22Rv1 (cell line): ENCODE measurements at regions not wholly inside any gene's neighbourhood (a gene's known extent, or its start where the extent isn't known, plus 50 kb on each side); places are given as distances from the start of the nearest gene placed in this dataset.
"Not testable (repeated sequence)": the region's sequence is repeated elsewhere in the genome, so short reads cannot be mapped to it uniquely, and the experiment has no call there.

Source experiments
- H3K27ac ChIP-seq: fragments of 450-650 bp; 2 replicates; pipeline ENCODE4 v1.5.1; 2017
- ZFX ChIP-seq: fragments of 450-650 bp; IDR thresholded peaks from 2 replicates; pipeline ENCODE4 v1.6.1; 2017; ENCODE audit warnings: antibody characterized with exemption, borderline replicate concordance
- TF ChIP-seq, protein P1 (sequence below): fragments of 450-650 bp; IDR thresholded peaks from 2 replicates; pipeline ENCODE4 v1.5.1; 2017; ENCODE audit warnings: mild to moderate bottlenecking

DNA sequence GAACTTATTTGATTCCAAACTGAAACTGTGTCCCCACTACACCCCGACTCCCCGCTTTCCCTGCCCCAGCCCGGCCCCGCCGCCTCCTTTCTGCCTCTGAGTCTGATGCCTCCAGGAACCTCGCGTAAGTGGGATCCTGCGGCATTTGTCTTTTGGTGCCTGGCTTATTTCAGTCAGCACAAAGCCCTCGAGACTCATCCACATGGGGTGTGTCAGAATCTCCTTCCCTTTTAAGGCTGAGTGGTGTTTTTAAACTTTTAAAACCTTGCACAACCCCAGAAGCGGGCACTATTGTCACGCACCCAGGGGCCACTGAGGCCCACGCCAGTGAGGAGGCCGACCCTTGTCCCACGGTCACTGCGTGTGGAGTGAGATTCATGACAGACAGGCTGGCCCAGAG, 206.9 kb downstream of the NPIPB11 start:
- not testable (repeated sequence) for H3K27ac ChIP-seq

- TF ChIP-seq, protein P1, sequence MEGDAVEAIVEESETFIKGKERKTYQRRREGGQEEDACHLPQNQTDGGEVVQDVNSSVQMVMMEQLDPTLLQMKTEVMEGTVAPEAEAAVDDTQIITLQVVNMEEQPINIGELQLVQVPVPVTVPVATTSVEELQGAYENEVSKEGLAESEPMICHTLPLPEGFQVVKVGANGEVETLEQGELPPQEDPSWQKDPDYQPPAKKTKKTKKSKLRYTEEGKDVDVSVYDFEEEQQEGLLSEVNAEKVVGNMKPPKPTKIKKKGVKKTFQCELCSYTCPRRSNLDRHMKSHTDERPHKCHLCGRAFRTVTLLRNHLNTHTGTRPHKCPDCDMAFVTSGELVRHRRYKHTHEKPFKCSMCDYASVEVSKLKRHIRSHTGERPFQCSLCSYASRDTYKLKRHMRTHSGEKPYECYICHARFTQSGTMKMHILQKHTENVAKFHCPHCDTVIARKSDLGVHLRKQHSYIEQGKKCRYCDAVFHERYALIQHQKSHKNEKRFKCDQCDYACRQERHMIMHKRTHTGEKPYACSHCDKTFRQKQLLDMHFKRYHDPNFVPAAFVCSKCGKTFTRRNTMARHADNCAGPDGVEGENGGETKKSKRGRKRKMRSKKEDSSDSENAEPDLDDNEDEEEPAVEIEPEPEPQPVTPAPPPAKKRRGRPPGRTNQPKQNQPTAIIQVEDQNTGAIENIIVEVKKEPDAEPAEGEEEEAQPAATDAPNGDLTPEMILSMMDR: no peak
- TF ChIP-seq ZFX: no peak
- H3K27ac ChIP-seq: no peak overlapping the region
Measured at GRCh38 chr16:29198731-29199521, 207.6 kb downstream of the NPIPB11 start.

GRCh38 chr16:29198231-29198630, 208.3 kb downstream of the NPIPB11 start:
- TF ChIP-seq, protein P1: no peak
- no peak for TF ChIP-seq ZFX
- H3K27ac ChIP-seq: no peak overlapping the region

DNA sequence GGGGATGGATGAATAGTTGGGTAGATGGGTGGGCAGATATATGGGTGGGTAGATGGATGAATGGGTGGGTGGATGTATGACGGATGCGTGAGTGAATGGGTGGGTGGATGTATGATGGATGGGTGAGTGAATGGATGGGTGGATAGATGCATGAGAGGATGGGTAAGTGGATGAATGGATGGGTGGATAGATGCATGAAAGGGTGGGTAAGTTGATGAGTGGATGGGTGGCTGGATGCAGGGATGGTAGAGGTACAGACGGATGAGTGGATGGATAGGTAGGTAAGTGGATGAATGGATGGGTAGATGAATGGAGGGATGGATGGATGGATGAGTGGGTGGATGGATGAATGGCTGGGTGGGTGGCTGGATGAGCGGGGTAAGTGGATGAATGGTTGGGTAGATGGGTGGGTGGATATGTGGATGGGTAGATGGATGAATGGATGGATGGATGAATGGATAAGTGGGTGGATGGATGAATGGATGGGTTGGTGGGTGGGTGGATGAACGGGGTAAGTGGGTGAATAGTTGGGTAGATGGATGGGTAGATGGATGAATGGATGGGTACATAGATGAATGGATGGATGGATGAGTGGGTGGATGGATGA, 208.9 kb downstream of the NPIPB11 start:
- not testable (repeated sequence) for H3K27ac ChIP-seq

DNA sequence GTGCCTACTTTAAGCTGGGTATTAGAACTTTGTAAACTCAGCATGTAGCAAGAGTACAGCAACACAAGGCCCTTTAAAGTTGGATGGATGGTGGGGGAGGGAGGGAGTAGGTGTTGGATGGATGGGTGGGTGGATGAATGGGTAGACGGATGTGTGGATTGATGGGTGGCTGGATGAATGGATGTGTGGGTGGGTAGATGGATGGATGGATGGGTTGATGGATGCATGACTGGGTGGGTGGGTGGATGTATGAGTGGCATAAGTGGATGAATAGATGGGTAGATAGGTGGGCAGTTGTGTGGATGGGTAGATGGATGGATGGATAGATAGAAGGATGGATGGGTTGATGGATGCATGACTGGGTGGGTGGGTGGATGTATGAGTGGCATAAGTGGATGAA, 209.8 kb downstream of the NPIPB11 start:
- H3K27ac ChIP-seq: not testable (repeated sequence)

GRCh38 chr16:29195116-29195872, 210.4 kb downstream of the LAT start:
- H3K27ac ChIP-seq: not testable (repeated sequence)

DNA sequence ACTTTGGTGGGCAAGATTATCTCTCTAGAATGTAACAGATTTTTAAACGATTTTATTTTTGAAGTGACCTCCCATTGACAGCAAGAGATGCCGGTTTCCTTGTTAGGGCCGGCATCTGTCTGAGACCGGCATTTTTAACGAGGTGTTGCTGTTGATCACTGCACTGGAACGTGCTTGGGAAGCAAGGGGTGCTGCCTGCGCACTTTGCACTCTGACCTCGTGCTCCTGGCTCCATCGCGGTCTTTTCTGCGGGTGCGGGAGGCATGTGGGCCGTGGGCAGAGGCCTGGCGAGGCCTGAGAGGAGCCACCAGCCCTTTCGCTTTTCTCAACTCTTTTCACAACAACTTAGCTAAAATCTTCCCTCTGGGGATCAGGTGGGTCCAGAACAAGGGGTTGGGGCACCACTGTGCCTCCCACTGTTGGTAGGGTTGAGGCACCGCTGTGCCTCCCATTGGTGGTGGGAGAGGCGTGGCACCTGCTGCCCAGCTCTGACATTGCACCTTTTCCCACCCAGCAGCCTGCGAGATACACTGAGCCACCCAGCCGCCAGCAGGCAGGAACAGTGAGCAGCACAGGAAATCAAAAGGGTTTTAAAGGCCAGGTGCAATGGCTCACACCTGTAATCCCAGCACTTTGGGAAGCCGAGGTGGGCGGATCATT, 209.5 kb downstream of the LAT start:
- not testable (repeated sequence) for H3K27ac ChIP-seq

GRCh38 chr16:29193634-29194033, 208.8 kb downstream of the LAT start:
- H3K27ac ChIP-seq: not testable (repeated sequence)

DNA sequence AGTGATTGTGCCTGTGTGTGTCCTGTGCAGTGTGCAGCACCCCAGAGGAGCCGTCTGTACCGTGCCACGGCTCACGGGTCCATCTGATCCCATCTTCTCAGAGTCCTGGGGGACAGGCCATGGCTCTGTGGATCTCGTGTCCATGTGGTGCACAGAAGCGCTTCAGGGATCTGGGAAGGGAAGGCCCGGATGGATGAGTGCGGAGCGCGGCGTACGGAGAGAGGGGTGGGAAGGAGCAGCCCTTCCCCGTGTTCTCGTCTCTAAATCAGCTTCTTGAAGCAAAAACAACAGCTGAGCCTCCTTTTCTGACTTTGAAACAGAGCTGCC, 208.4 kb downstream of the LAT start:
- not testable (repeated sequence) for H3K27ac ChIP-seq

GRCh38 chr16:29192329-29193247, 207.7 kb downstream of the LAT start:
- no peak for TF ChIP-seq ZFX
- TF ChIP-seq, protein P1: no peak
- H3K27ac ChIP-seq: no peak overlapping the region

GRCh38 chr16:29191636-29192180, 206.9 kb downstream of the LAT start:
- not testable (repeated sequence) for H3K27ac ChIP-seq

- H3K27ac ChIP-seq: not testable (repeated sequence)
Measured at GRCh38 chr16:29190553-29191431, 205.9 kb downstream of the LAT start.

- not testable (repeated sequence) for H3K27ac ChIP-seq
Measured at GRCh38 chr16:29188806-29189205, 204.0 kb downstream of the LAT start.
